Stomach (tissue), 8 donors: ENCODE measurements at regions not wholly inside any gene's neighbourhood (a gene's known extent, or its start where the extent isn't known, plus 50 kb on each side); places are given as distances from the start of the nearest gene placed in this dataset.

Source experiments
- DNase-seq, 2 donors: peaks; one replicate each; pipeline versions ENCODE4 v3.0.0 to v3.0.0-alpha.2; 2013 to 2019
- H3K27ac ChIP-seq, 5 donors: fragments of 200-600 bp in 4 of 5; sonication (generic) in 4 of 5; one replicate each; pipeline ENCODE4 v1.5.1; 2013 to 2019; ENCODE audit warnings: mild to moderate bottlenecking in 1 of 5, moderate library complexity in 1 of 5
- H3K27me3 ChIP-seq, 3 donors: fragments of 200-600 bp; sonication (generic); one replicate each; pipeline ENCODE4 v1.5.1; 2017 to 2019; ENCODE audit warnings: mixed run types in 1 of 3
- H3K36me3 ChIP-seq, 4 donors: fragments of 200-600 bp; sonication (generic); 1 replicate in 3 of 4; 2 replicates in 1 of 4; pipeline ENCODE4 v1.5.1; 2016 to 2019
- H3K4me1 ChIP-seq, 4 donors: fragments of 200-600 bp; sonication (generic); one replicate each; pipeline ENCODE4 v1.5.1; 2016 to 2019
- H3K4me3 ChIP-seq, 4 donors: fragments of 200-600 bp; sonication (generic) in 3 of 4; one replicate each; pipeline ENCODE4 v1.5.1; 2016 to 2019; ENCODE audit warnings: mild to moderate bottlenecking in 1 of 4
- H3K9me3 ChIP-seq, 4 donors: fragments of 200-600 bp; sonication (generic); one replicate each; pipeline ENCODE4 v1.5.1; 2016 to 2019
- CTCF ChIP-seq, 7 experiments: fragments of 450-650 bp in 4 of 7; fragments of 200-600 bp in 3 of 7; sonication (generic) in 3 of 7; IDR thresholded peaks; one replicate each; pipeline ENCODE4 v1.5.1; 2016 to 2019; ENCODE audit warnings: antibody characterized with exemption in 7 of 7, control low read depth in 2 of 7, mild to moderate bottlenecking in 1 of 7
- EP300 ChIP-seq: sonication (generic); formaldehyde crosslinking; IDR thresholded peaks from one replicate; pipeline ENCODE4 v1.6.1; 2017; ENCODE audit warnings: antibody characterized with exemption
- POLR2A ChIP-seq, 4 donors: fragments of 450-650 bp; IDR thresholded peaks; one replicate each; pipeline ENCODE4 v1.6.1; 2016; ENCODE audit warnings: antibody characterized with exemption in 4 of 4, control low read depth in 2 of 4, mild to moderate bottlenecking in 1 of 4, moderate library complexity in 1 of 4
- POLR2AphosphoS5 ChIP-seq, 3 donors: sonication (generic); formaldehyde crosslinking; IDR thresholded peaks; one replicate each; pipeline ENCODE4 v1.6.1; 2016; ENCODE audit warnings: antibody characterized with exemption in 3 of 3
- WGBS, 5 donors: extraction: QIAGEN DNeasy Blood & Tissue Kit in 3 of 5; methylation state at CpG; one replicate each; pipeline versions ENCODE4 v1.1.5 to v1.1.7; 2013 to 2018; 5-methylcytosine and 5-hydroxymethylcytosine counted together
- intact Hi-C: fragments of 100-400 bp; cut with DNase I; formaldehyde crosslinking; loops from one replicate; pipeline ENCODE4 v1.15.1; 2023; ENCODE audit warnings: low total_unique reads
- donor health status: healthy with polysubstance abuse.
- donor health status: Bipolar disorder and iron deficiency.
- donor health status: healthy.

- no peaks in the 10 kb centered on the region for H3K27me3 ChIP-seq
- H3K27ac ChIP-seq: no peak overlapping the region
- H3K9me3 ChIP-seq: peaks cover 0 to 12% (median 2%) of the 10 kb centered on the region in 4 donors
- no peak for TF ChIP-seq EP300
- TF ChIP-seq CTCF (IDR thresholded peaks at IDR 0.05): peak in 2 of 7 experiments; percentile 27 to 29
- DNase-seq: peak in 1 of 2 donors; percentile 2
- H3K36me3 ChIP-seq: no peaks in the 10 kb centered on the region
- 49 to 63% (median 58%) methylated on average over 3 of the region's 3 CpGs for WGBS, 5 donors
- no peaks in the 10 kb centered on the region for H3K4me1 ChIP-seq
- H3K4me3 ChIP-seq: no peak overlapping the region
- intact Hi-C loops: no loop called here
Measured at GRCh38 chr4:130808492-130808891, 1712.5 kb downstream of the C4orf33 start.

- no peak for TF ChIP-seq POLR2AphosphoS5 (IDR thresholded peaks at IDR 0.05)
- no peak for TF ChIP-seq EP300
- TF ChIP-seq POLR2A (IDR thresholded peaks at IDR 0.05): no peak
- no peak for TF ChIP-seq CTCF (IDR thresholded peaks at IDR 0.05)
- no peaks in the 10 kb centered on the region for H3K36me3 ChIP-seq
- H3K4me3 ChIP-seq: no peak overlapping the region
- H3K27ac ChIP-seq: no peak overlapping the region
- 35 to 52% (median 40%) methylated on average over 2 of the region's 2 CpGs for WGBS, 5 donors
- intact Hi-C loops: no loop called here
- H3K4me1 ChIP-seq: no peaks in the 10 kb centered on the region
- no peaks in the 10 kb centered on the region for H3K27me3 ChIP-seq
- DNase-seq: no peak
- H3K9me3 ChIP-seq: no peaks in the 10 kb centered on the region
Measured at GRCh38 chr4:130812117-130812765, 1716.3 kb downstream of the C4orf33 start.

- DNase-seq: no peak
- no peaks in the 10 kb centered on the region for H3K36me3 ChIP-seq
- H3K9me3 ChIP-seq: no peaks in the 10 kb centered on the region
- no peaks in the 10 kb centered on the region for H3K4me1 ChIP-seq
- TF ChIP-seq POLR2AphosphoS5 (IDR thresholded peaks at IDR 0.05) (no peak), CTCF (IDR thresholded peaks at IDR 0.05) (no peak), EP300 (no peak), POLR2A (IDR thresholded peaks at IDR 0.05) (no peak)
- no peak overlapping the region for H3K27ac ChIP-seq
- intact Hi-C loops: no loop called here
- H3K27me3 ChIP-seq: no peaks in the 10 kb centered on the region
- no peak overlapping the region for H3K4me3 ChIP-seq
Measured at GRCh38 chr4:130814896-130815295, 1718.9 kb downstream of the C4orf33 start.

DNA sequence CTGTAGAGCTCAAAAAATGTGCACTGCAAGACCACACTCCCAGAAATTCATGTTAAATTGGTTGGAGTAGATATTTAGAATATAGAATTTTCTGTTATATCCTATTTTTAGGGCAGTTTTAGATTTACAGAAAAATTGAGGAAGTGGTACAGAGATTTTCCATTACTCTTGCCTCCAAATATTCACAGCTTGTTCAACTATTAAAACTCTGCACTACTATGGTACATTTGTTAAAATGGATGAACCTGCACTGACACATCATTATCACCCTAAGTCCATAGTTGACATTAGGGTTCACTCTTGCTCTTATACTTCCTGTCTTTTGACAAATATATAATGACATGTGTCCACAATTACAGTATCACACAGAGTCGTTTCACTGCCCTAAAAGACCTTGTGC lies 1724.5 kb downstream of the C4orf33 start:
- WGBS, 5 donors: 19 to 38% (median 35%) methylated on average over 1 of the region's 1 CpG
- DNase-seq: no peak
- intact Hi-C loops: no loop called here
- TF ChIP-seq CTCF (IDR thresholded peaks at IDR 0.05) (no peak), POLR2AphosphoS5 (IDR thresholded peaks at IDR 0.05) (no peak), POLR2A (IDR thresholded peaks at IDR 0.05) (no peak), EP300 (no peak)
- Histone ChIP-seq H3K4me3 (no peak overlapping the region), H3K27me3 (no peaks in the 10 kb centered on the region), H3K4me1 (no peaks in the 10 kb centered on the region), H3K27ac (no peak overlapping the region), H3K36me3 (no peaks in the 10 kb centered on the region), H3K9me3 (no peaks in the 10 kb centered on the region)
